Stimulated activated effector memory CD8-positive, alpha-beta T cell treated with anti-CD3 and anti-CD28 coated beads, Interleukin-12 subunit alpha, Interleukin-12 subunit beta, amount 100 ng/mL, for 72 hours (primary cell): ENCODE measurements at regions not wholly inside any gene's neighbourhood (a gene's known extent, or its start where the extent isn't known, plus 50 kb on each side); places are given as distances from the start of the nearest gene placed in this dataset.
"Not testable (repeated sequence)": the region's sequence is repeated elsewhere in the genome, so short reads cannot be mapped to it uniquely, and the experiment has no call there.

Experiments
- ATAC-seq: fragments of 150-1000 bp; cut with Tn5 transposase; 2 replicates; pipeline ENCODE4 v1.10.0; 2021
- DNase-seq, 2 donors: peaks; one replicate each; pipeline ENCODE4 v3.0.0; 2021 to 2022; ENCODE audit warnings: low spot score in 2 of 2
- H3K27ac Mint-ChIP-seq: one replicate; pipeline ENCODE4 v1.8.0; 2022; ENCODE audit warnings: mild to moderate bottlenecking, mixed read lengths
- H3K36me3 Mint-ChIP-seq: one replicate; pipeline ENCODE4 v1.8.0; 2022; ENCODE audit warnings: mild to moderate bottlenecking, mixed read lengths
- H3K4me1 Mint-ChIP-seq: one replicate; pipeline ENCODE4 v1.8.0; 2022; ENCODE audit warnings: mixed read lengths
- H3K4me3 Mint-ChIP-seq: one replicate; pipeline ENCODE4 v1.8.0; 2022; ENCODE audit warnings: mild to moderate bottlenecking, mixed read lengths
- H3K9me3 Mint-ChIP-seq: one replicate; pipeline ENCODE4 v1.8.0; 2022; ENCODE audit warnings: mixed read lengths

GRCh38 chr10:33673839-33674415 lies 339.5 kb upstream of the NRP1 start:
- DNase-seq (no peak), ATAC-seq (no peak)
- Mint-ChIP-seq H3K27ac (no peak overlapping the region), H3K4me3 (no peak overlapping the region), H3K36me3 (no peaks in the 10 kb centered on the region), H3K4me1 (no peaks in the 10 kb centered on the region), H3K9me3 (no peaks in the 10 kb centered on the region)

- Mint-ChIP-seq H3K27ac (no peak overlapping the region), H3K9me3 (no peaks in the 10 kb centered on the region), H3K4me3 (no peak overlapping the region), H3K36me3 (no peaks in the 10 kb centered on the region), H3K4me1 (no peaks in the 10 kb centered on the region)
- ATAC-seq: no peak
- no peak for DNase-seq
These were observed 335.4 kb upstream of the NRP1 start for GRCh38 chr10:33669904-33670303.

- ATAC-seq (no peak), DNase-seq (no peak)
- Mint-ChIP-seq H3K4me1 (peaks cover 2% of the 10 kb centered on the region), H3K36me3 (no peaks in the 10 kb centered on the region), H3K27ac (no peak overlapping the region), H3K9me3 (no peaks in the 10 kb centered on the region), H3K4me3 (no peak overlapping the region)
These were observed 332.4 kb upstream of the NRP1 start for GRCh38 chr10:33666686-33667480.

GRCh38 chr10:33665501-33665900 lies 331.0 kb upstream of the NRP1 start:
- Mint-ChIP-seq H3K4me1 (peaks cover 6% of the 10 kb centered on the region), H3K36me3 (no peaks in the 10 kb centered on the region), H3K4me3 (no peak overlapping the region), H3K27ac (no peak overlapping the region), H3K9me3 (no peaks in the 10 kb centered on the region)
- no peak for DNase-seq
- no peak for ATAC-seq

GRCh38 chr10:33664070-33664469 lies 329.6 kb upstream of the NRP1 start:
- no peak for ATAC-seq
- Mint-ChIP-seq H3K27ac (no peak overlapping the region), H3K4me1 (peaks cover 6% of the 10 kb centered on the region), H3K4me3 (no peak overlapping the region), H3K36me3 (no peaks in the 10 kb centered on the region), H3K9me3 (no peaks in the 10 kb centered on the region)
- no peak for DNase-seq

GRCh38 chr10:33661580-33662336 lies 327.3 kb upstream of the NRP1 start:
- H3K36me3 Mint-ChIP-seq: no peaks in the 10 kb centered on the region
- H3K9me3 Mint-ChIP-seq: no peaks in the 10 kb centered on the region
- peaks cover 6% of the 10 kb centered on the region for H3K4me1 Mint-ChIP-seq
- DNase-seq (no peak), ATAC-seq (no peak)
- H3K4me3 Mint-ChIP-seq: no peak overlapping the region
- H3K27ac Mint-ChIP-seq: no peak overlapping the region

- DNase-seq (no peak), ATAC-seq (no peak)
- Mint-ChIP-seq H3K4me1 (peaks cover 6% of the 10 kb centered on the region), H3K27ac (no peak overlapping the region), H3K36me3 (no peaks in the 10 kb centered on the region), H3K4me3 (no peak overlapping the region), H3K9me3 (no peaks in the 10 kb centered on the region)
These were observed 325.9 kb upstream of the NRP1 start for GRCh38 chr10:33660329-33660728.

GRCh38 chr10:33657913-33658312 lies 323.4 kb upstream of the NRP1 start:
- Mint-ChIP-seq H3K27ac (no peak overlapping the region), H3K4me1 (peaks cover 6% of the 10 kb centered on the region)

GRCh38 chr10:33657154-33657908 lies 322.9 kb upstream of the NRP1 start:
- no peak for ATAC-seq
- Mint-ChIP-seq H3K9me3 (peaks cover 4% of the 10 kb centered on the region), H3K36me3 (no peaks in the 10 kb centered on the region), H3K4me1 (peaks cover 6% of the 10 kb centered on the region), H3K4me3 (no peak overlapping the region), H3K27ac (no peak overlapping the region)
- DNase-seq: no peak

More at GRCh38 chr10:33657913-33658312, 323.4 kb upstream of the NRP1 start:
- no peak overlapping the region for H3K4me3 Mint-ChIP-seq
- DNase-seq: no peak
- no peak for ATAC-seq
- H3K36me3 Mint-ChIP-seq: no peaks in the 10 kb centered on the region
- peaks cover 4% of the 10 kb centered on the region for H3K9me3 Mint-ChIP-seq

GRCh38 chr10:33655921-33656320 lies 321.5 kb upstream of the NRP1 start:
- ATAC-seq: no peak

GRCh38 chr10:33655165-33655815 lies 320.8 kb upstream of the NRP1 start:
- H3K4me1 Mint-ChIP-seq: no peaks in the 10 kb centered on the region
- no peak overlapping the region for H3K4me3 Mint-ChIP-seq
- no peak for DNase-seq
- peaks cover 4% of the 10 kb centered on the region for H3K9me3 Mint-ChIP-seq
- no peak overlapping the region for H3K27ac Mint-ChIP-seq
- peak; percentile 37 for ATAC-seq
- no peaks in the 10 kb centered on the region for H3K36me3 Mint-ChIP-seq

More at GRCh38 chr10:33655921-33656320, 321.5 kb upstream of the NRP1 start:
- Mint-ChIP-seq H3K27ac (no peak overlapping the region), H3K4me1 (no peaks in the 10 kb centered on the region), H3K9me3 (peaks cover 4% of the 10 kb centered on the region), H3K36me3 (no peaks in the 10 kb centered on the region), H3K4me3 (no peak overlapping the region)
- DNase-seq: no peak

- Mint-ChIP-seq H3K27ac (no peak overlapping the region), H3K4me3 (no peak overlapping the region), H3K36me3 (no peaks in the 10 kb centered on the region), H3K4me1 (no peaks in the 10 kb centered on the region), H3K9me3 (peaks cover 5% of the 10 kb centered on the region)
- no peak for ATAC-seq
- DNase-seq: no peak
These were observed 319.3 kb upstream of the NRP1 start for GRCh38 chr10:33653584-33654367.

- Mint-ChIP-seq H3K4me3 (no peak overlapping the region), H3K9me3 (peaks cover 10% of the 10 kb centered on the region), H3K36me3 (no peaks in the 10 kb centered on the region), H3K4me1 (no peaks in the 10 kb centered on the region), H3K27ac (no peak overlapping the region)
- ATAC-seq (no peak), DNase-seq (no peak)
These were observed 318.4 kb upstream of the NRP1 start for GRCh38 chr10:33652870-33653269.

- H3K4me3 Mint-ChIP-seq, H3K27ac Mint-ChIP-seq, H3K4me1 Mint-ChIP-seq, H3K9me3 Mint-ChIP-seq, H3K36me3 Mint-ChIP-seq, ATAC-seq, DNase-seq: not testable (repeated sequence)
These were observed 315.7 kb upstream of the NRP1 start for GRCh38 chr10:33650131-33650530.
